HUES48 (cell line): ENCODE measurements at regions not wholly inside any gene's neighbourhood (a gene's known extent, or its start where the extent isn't known, plus 50 kb on each side); places are given as distances from the start of the nearest gene placed in this dataset.

Experiments
- H3K27ac ChIP-seq: one replicate; pipeline ENCODE4 v1.7.0; 2013; ENCODE audit warnings: low read depth, low read length, inconsistent platforms
- H3K27me3 ChIP-seq: 2 replicates; pipeline ENCODE4 v1.6.1; 2013; ENCODE audit warnings: mild to moderate bottlenecking, low read length; ENCODE audit not compliant: control insufficient read depth, insufficient read depth
- H3K36me3 ChIP-seq: 2 replicates; pipeline ENCODE4 v1.6.1; 2013; ENCODE audit warnings: low read length; ENCODE audit not compliant: control insufficient read depth, insufficient read depth
- H3K4me1 ChIP-seq: 2 replicates; pipeline ENCODE4 v1.6.1; 2013; ENCODE audit warnings: mild to moderate bottlenecking, low read length; ENCODE audit not compliant: control insufficient read depth, insufficient read depth
- H3K4me3 ChIP-seq: 2 replicates; pipeline ENCODE4 v1.5.1; 2013; ENCODE audit warnings: mild to moderate bottlenecking, low read depth, low read length
- H3K9ac ChIP-seq: 2 replicates; pipeline ENCODE4 v1.6.1; 2013; ENCODE audit warnings: mild to moderate bottlenecking, low read depth, low read length, moderate library complexity
- H3K9me3 ChIP-seq: 2 replicates; pipeline ENCODE4 v1.6.1; 2013; ENCODE audit warnings: low read length; ENCODE audit not compliant: control insufficient read depth, insufficient read depth

DNA sequence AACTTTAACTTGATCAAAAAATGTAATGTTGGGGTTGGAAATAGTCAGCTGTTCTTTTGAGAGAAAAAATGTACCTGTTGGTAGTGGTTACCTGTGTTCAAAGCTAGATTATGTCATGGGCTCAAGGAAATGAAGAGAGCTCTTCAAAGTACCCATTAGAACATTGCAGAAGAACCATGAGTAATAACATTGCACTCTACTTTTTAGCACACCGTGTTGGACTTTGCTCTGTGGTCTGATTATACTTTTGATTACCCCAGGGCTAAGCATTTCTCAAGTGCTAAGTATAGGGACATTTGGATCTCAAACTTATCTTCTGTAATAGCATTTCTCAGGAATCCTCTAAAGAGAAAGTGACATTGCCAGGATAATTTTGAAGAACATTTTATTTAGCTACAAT lies 1122.8 kb upstream of the CELF4 start:
- H3K27me3 ChIP-seq = no peaks in the 10 kb centered on the region
- H3K9ac ChIP-seq = no peak overlapping the region
- H3K4me1 ChIP-seq = no peaks in the 10 kb centered on the region
- H3K9me3 ChIP-seq = no peaks in the 10 kb centered on the region
- H3K36me3 ChIP-seq = no peaks in the 10 kb centered on the region
- H3K4me3 ChIP-seq = no peak overlapping the region
- H3K27ac ChIP-seq = no peak overlapping the region

DNA sequence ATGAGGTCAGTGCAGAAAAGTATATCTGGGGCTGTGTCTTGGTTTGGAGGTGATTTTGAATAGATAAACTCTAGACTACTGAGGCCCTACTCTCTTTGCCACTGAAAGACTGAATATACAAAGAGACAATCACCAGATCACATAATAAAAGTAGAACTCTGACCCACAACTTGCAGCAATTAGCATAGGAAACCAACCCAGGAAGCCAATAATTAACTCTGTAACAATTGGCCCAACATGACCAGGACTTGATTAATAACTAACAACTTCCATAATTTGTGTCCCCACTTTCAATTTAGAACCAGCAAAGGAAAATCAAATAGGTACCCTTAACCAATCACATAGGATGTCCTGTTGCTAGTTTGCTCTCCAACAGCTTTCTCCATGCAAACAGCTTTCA lies 1104.9 kb upstream of the CELF4 start:
- no peak overlapping the region for H3K27ac ChIP-seq
- H3K4me3 ChIP-seq = no peak overlapping the region
- no peaks in the 10 kb centered on the region for H3K27me3 ChIP-seq
- no peaks in the 10 kb centered on the region for H3K36me3 ChIP-seq
- no peak overlapping the region for H3K9ac ChIP-seq
- peaks cover 10% of the 10 kb centered on the region for H3K4me1 ChIP-seq
- no peaks in the 10 kb centered on the region; the same call in 1 of the 2 replicates for H3K9me3 ChIP-seq

- H3K9ac ChIP-seq = no peak overlapping the region
- H3K4me1 ChIP-seq = 0 out of 2 replicates have a peak, but pooled peaks cover 3% of the 10 kb centered on the region
- no peak overlapping the region for H3K27ac ChIP-seq
- no peaks in the 10 kb centered on the region for H3K9me3 ChIP-seq
- no peak overlapping the region for H3K4me3 ChIP-seq
- no peaks in the 10 kb centered on the region for H3K27me3 ChIP-seq
- no peaks in the 10 kb centered on the region for H3K36me3 ChIP-seq
Measured at GRCh38 chr18:38664929-38665328, 1099.3 kb upstream of the CELF4 start.

DNA sequence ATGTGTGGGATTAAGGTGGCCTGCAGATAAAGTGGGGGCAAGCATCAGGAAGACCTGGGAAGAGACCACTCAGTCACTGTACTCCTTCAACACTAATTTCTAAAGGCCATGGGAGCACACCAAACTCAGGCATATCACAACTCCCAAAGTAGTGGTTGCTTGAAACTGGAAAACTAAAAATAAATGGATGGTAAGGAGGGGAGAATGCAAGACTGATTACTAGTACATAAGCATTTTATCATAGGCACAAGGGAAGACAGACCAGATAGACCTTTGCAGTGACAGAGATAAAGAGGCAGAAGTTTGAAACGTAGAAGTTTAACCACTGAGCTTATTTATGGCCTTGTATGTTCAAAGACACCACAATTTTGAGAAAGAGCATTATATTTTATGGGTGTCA lies 1098.1 kb upstream of the CELF4 start:
- Histone ChIP-seq H3K4me1 (no peaks in the 10 kb centered on the region), H3K27ac (no peak overlapping the region), H3K9ac (no peak overlapping the region), H3K9me3 (no peaks in the 10 kb centered on the region), H3K4me3 (no peak overlapping the region), H3K36me3 (no peaks in the 10 kb centered on the region), H3K27me3 (no peaks in the 10 kb centered on the region)

GRCh38 chr18:38663270-38663669 lies 1097.7 kb upstream of the CELF4 start:
- H3K4me3 ChIP-seq = no peak overlapping the region
- no peaks in the 10 kb centered on the region for H3K36me3 ChIP-seq
- no peaks in the 10 kb centered on the region for H3K4me1 ChIP-seq
- H3K27me3 ChIP-seq = no peaks in the 10 kb centered on the region
- no peaks in the 10 kb centered on the region for H3K9me3 ChIP-seq
- H3K9ac ChIP-seq = no peak overlapping the region
- no peak overlapping the region for H3K27ac ChIP-seq

- Histone ChIP-seq H3K9me3 (no peaks in the 10 kb centered on the region), H3K4me3 (no peak overlapping the region), H3K9ac (no peak overlapping the region), H3K36me3 (no peaks in the 10 kb centered on the region), H3K27ac (no peak overlapping the region), H3K27me3 (no peaks in the 10 kb centered on the region), H3K4me1 (no peaks in the 10 kb centered on the region)
Measured at GRCh38 chr18:38654946-38655345, 1089.3 kb upstream of the CELF4 start.

DNA sequence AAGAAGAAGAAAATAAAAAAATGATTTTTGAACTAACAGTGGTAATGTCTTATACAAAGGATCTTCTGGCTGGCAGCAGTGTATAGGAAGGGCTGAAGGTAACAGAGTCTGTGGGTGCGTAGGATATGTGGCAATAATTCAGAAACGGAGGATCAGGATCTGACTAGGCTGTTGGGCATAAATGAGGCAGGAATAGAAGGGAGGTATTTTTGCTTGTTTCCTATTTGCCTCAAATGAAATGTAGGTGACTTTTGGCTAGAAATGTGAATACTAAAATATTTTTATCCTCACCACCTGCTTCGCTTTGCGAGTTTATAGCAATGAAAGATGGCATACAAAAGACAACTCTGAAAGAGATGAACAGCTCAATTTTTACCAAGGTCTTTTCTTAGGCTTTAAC lies 1086.1 kb upstream of the CELF4 start:
- H3K27ac ChIP-seq = no peak overlapping the region
- no peaks in the 10 kb centered on the region for H3K4me1 ChIP-seq
- H3K36me3 ChIP-seq = no peaks in the 10 kb centered on the region
- no peaks in the 10 kb centered on the region for H3K9me3 ChIP-seq
- H3K27me3 ChIP-seq = no peaks in the 10 kb centered on the region
- H3K4me3 ChIP-seq = no peak overlapping the region
- H3K9ac ChIP-seq = no peak overlapping the region

DNA sequence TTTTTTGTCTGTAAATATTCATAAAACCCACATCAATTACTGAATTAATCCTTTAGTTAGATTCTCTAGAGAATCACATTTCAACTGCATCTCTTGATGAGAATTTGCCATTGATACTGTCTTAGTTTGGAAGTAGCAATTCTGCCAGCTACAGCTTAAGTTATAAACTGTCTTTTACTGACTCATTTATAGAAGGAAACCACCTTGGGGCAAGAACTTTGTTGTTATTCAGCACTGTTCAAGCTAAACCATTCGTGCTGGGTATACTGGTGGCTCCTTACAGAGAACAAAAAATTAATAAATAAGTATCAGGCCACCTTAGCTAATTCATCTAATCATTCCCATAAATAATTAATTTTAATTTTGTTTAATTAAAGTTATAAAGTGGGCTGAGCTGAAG lies 1082.6 kb upstream of the CELF4 start:
- no peak overlapping the region for H3K9ac ChIP-seq
- H3K4me1 ChIP-seq = no peaks in the 10 kb centered on the region
- no peaks in the 10 kb centered on the region for H3K36me3 ChIP-seq
- no peak overlapping the region for H3K27ac ChIP-seq
- no peaks in the 10 kb centered on the region for H3K27me3 ChIP-seq
- H3K9me3 ChIP-seq = no peaks in the 10 kb centered on the region
- no peak overlapping the region for H3K4me3 ChIP-seq

GRCh38 chr18:38646296-38646695 lies 1080.7 kb upstream of the CELF4 start:
- H3K4me1 ChIP-seq = no peaks in the 10 kb centered on the region
- no peak overlapping the region for H3K9ac ChIP-seq
- no peaks in the 10 kb centered on the region for H3K36me3 ChIP-seq
- H3K27me3 ChIP-seq = no peaks in the 10 kb centered on the region
- H3K27ac ChIP-seq = no peak overlapping the region
- no peak overlapping the region for H3K4me3 ChIP-seq
- H3K9me3 ChIP-seq = no peaks in the 10 kb centered on the region

DNA sequence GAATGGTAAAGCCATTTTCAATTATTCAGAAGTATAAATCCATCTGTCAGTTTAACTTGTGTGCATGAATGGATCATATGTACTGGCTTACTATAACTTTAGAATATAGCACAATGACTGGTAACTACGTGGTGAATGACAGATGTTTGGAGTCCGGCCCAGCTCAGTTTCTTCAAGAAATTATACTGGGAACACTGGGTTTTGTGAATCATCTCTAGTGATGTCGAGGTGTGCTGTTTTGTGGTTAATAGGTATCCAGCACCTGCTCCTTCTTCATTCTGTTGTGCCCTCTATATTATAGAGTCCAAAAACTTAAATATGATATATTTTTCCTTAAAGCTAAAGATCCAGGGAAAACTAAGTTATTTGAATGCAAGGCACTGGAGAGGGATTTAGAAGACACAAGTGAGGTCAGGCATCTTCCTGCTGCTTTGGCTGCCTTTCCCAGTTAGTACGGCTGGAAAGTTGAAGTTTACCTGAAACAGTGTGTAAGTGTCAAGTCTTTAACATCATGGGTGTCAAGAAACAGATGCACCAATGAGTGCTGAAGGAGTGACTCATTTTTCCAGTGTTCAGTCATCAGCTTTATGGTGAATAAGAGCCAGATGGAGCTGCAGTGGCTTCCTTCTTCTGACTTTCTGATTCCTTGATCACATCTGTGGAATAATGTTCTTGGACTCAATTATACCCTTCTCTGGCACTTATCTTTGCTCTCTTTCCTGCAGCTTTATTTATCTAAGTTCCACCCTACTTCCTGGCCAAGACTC lies 1079.5 kb upstream of the CELF4 start:
- Histone ChIP-seq H3K4me3 (no peak overlapping the region), H3K9ac (no peak overlapping the region), H3K9me3 (peaks cover 6% of the 10 kb centered on the region; the same call in 1 of the 2 replicates), H3K27me3 (no peaks in the 10 kb centered on the region), H3K27ac (no peak overlapping the region), H3K36me3 (no peaks in the 10 kb centered on the region), H3K4me1 (no peaks in the 10 kb centered on the region)

DNA sequence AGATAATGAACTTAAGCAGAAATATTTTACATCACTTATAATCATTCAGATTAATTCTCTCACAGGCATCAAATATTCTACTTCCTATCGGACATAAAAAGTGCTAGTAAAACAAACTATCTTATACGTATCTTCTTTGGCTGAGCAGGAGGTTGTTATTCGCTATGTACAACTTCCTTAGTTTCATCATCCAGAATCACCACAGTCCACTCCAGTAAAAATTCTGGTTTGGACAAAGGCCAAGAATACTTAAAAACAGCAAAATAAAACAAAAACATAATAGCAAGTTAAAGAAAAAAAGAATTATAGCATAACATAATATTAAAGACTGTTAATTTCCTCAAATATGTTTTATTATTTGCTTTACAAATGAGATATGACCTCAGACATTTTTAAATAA lies 1077.1 kb upstream of the CELF4 start:
- no peak overlapping the region for H3K4me3 ChIP-seq
- H3K27ac ChIP-seq = no peak overlapping the region
- no peak overlapping the region for H3K9ac ChIP-seq
- peaks cover 9% of the 10 kb centered on the region; the same call in 1 of the 2 replicates for H3K9me3 ChIP-seq
- H3K36me3 ChIP-seq = no peaks in the 10 kb centered on the region
- H3K4me1 ChIP-seq = no peaks in the 10 kb centered on the region
- no peaks in the 10 kb centered on the region for H3K27me3 ChIP-seq
